ENCODE measurements at regions not wholly inside any gene's neighbourhood (a gene's known extent, or its start where the extent isn't known, plus 50 kb on each side); places are given as distances from the start of the nearest gene placed in this dataset.
"Not testable (repeated sequence)": the region's sequence is repeated elsewhere in the genome, so short reads cannot be mapped to it uniquely, and the experiment has no call there.

GRCh38 chr12:11980115-11980514, 90.6 kb upstream of the BCL2L14 start:
- DNase-seq = no peak

GRCh38 chr12:11981121-11981733, 89.5 kb upstream of the BCL2L14 start:
- DNase-seq = no peak

GRCh38 chr12:11984417-11984816, 86.3 kb upstream of the BCL2L14 start:
- no peak for DNase-seq

- peak; percentile 63 for DNase-seq
Measured at GRCh38 chr12:11986165-11986564, 84.6 kb upstream of the BCL2L14 start.

- DNase-seq = no peak
Measured at GRCh38 chr12:11987901-11988300, 82.8 kb upstream of the BCL2L14 start.

GRCh38 chr12:11991604-11992003, 79.1 kb upstream of the BCL2L14 start:
- no peak for DNase-seq

GRCh38 chr12:11992515-11992914, 78.2 kb upstream of the BCL2L14 start:
- no peak for DNase-seq

- DNase-seq = not testable (repeated sequence)
Measured at GRCh38 chr12:11998307-11998943, 72.3 kb upstream of the BCL2L14 start.

GRCh38 chr12:11998944-11999315, 71.8 kb upstream of the BCL2L14 start:
- DNase-seq = no peak

- no peak for DNase-seq
Measured at GRCh38 chr12:12003609-12004008, 67.1 kb upstream of the BCL2L14 start.

- DNase-seq = peak; percentile 27
Measured at GRCh38 chr12:12004524-12004923, 66.2 kb upstream of the BCL2L14 start.

GRCh38 chr12:12007001-12007712, 63.6 kb upstream of the BCL2L14 start:
- no peak for DNase-seq

- no peak for DNase-seq
Measured at GRCh38 chr12:12007713-12008231, 63.0 kb upstream of the BCL2L14 start.

- DNase-seq = peak; percentile 72
Measured at GRCh38 chr12:12008232-12008850, 62.4 kb upstream of the BCL2L14 start.

GRCh38 chr12:12008931-12009611, 61.7 kb upstream of the BCL2L14 start:
- DNase-seq = peak; percentile 99

GRCh38 chr12:12009749-12010276, 60.9 kb upstream of the BCL2L14 start:
- not testable (repeated sequence) for DNase-seq

GRCh38 chr12:12010277-12011039, 60.3 kb upstream of the BCL2L14 start:
- peak; percentile 35 for DNase-seq

GRCh38 chr12:12011880-12012260, 58.9 kb upstream of the BCL2L14 start:
- no peak for DNase-seq

- DNase-seq = no peak
Measured at GRCh38 chr12:12015073-12015685, 55.6 kb upstream of the BCL2L14 start.

GRCh38 chr12:12016284-12017100, 54.2 kb upstream of the BCL2L14 start:
- no peak for DNase-seq

Measured in DMS53 (cell line).